Hepatocyte (in vitro differentiated cells): ENCODE measurements at regions not wholly inside any gene's neighbourhood (a gene's known extent, or its start where the extent isn't known, plus 50 kb on each side); places are given as distances from the start of the nearest gene placed in this dataset.

ENCODE experiments used
- DNase-seq: peaks from one replicate; pipeline ENCODE4 v3.0.0-alpha.2; 2016; ENCODE audit warnings: low spot score
- H2AFZ ChIP-seq: fragments of 200-600 bp; sonication (generic); 2 replicates; pipeline ENCODE4 v1.6.0; 2016; ENCODE audit warnings: antibody characterized with exemption, mild to moderate bottlenecking
- H3K27ac ChIP-seq: fragments of 200-600 bp; sonication (generic); 2 replicates; pipeline ENCODE4 v1.5.1; 2016; ENCODE audit warnings: mild to moderate bottlenecking
- H3K27me3 ChIP-seq: fragments of 200-600 bp; sonication (generic); 2 replicates; pipeline ENCODE4 v1.6.1; 2016
- H3K36me3 ChIP-seq: fragments of 200-600 bp; sonication (generic); replicated peaks from 2 replicates; pipeline ENCODE4 v1.5.1; 2016; ENCODE audit warnings: low read depth; ENCODE audit not compliant: insufficient read depth
- H3K4me1 ChIP-seq: fragments of 200-600 bp; sonication (generic); 2 replicates; pipeline ENCODE4 v1.5.1; 2016; ENCODE audit warnings: mild to moderate bottlenecking, moderate library complexity; ENCODE audit not compliant: insufficient read depth
- H3K4me2 ChIP-seq: fragments of 200-600 bp; sonication (generic); 2 replicates; pipeline ENCODE4 v1.6.0; 2016
- H3K4me3 ChIP-seq: fragments of 200-600 bp; sonication (generic); 2 replicates; pipeline ENCODE4 v1.5.1; 2016; ENCODE audit warnings: mild to moderate bottlenecking
- H3K79me2 ChIP-seq: fragments of 200-600 bp; sonication (generic); 2 replicates; pipeline ENCODE4 v1.6.0; 2017; ENCODE audit warnings: mild to moderate bottlenecking
- H3K9me2 ChIP-seq: fragments of 200-600 bp; sonication (generic); replicated peaks from 2 replicates; pipeline ENCODE4 v1.6.0; 2017; ENCODE audit warnings: mild to moderate bottlenecking; ENCODE audit not compliant: insufficient read depth
- H3K9me3 ChIP-seq: fragments of 200-600 bp; sonication (generic); 2 replicates; pipeline ENCODE4 v1.5.1; 2016; ENCODE audit warnings: low read depth, mild to moderate bottlenecking
- H4K20me1 ChIP-seq: fragments of 200-600 bp; sonication (generic); 2 replicates; pipeline ENCODE4 v1.6.0; 2016; ENCODE audit warnings: mild to moderate bottlenecking; ENCODE audit not compliant: insufficient read depth, poor library complexity, severe bottlenecking
- CTCF ChIP-seq: fragments of 200-600 bp; sonication (generic); IDR thresholded peaks from 2 replicates; pipeline ENCODE4 v1.5.1; 2016; ENCODE audit warnings: antibody characterized with exemption, mild to moderate bottlenecking; ENCODE audit not compliant: poor library complexity
- EZH2 ChIP-seq: fragments of 200-600 bp; sonication (generic); IDR thresholded peaks from 2 replicates; pipeline ENCODE4 v1.6.1; 2016; ENCODE audit warnings: antibody characterized with exemption, mild to moderate bottlenecking, borderline replicate concordance
- EZH2phosphoT487 ChIP-seq: fragments of 200-600 bp; sonication (generic); IDR thresholded peaks from one replicate; pipeline ENCODE4 v1.6.1; 2018; ENCODE audit warnings: antibody characterized with exemption, mild to moderate bottlenecking, low read depth, moderate library complexity; ENCODE audit not compliant: unreplicated experiment, severe bottlenecking
- WGBS: methylation state at CpG from one replicate; pipeline ENCODE4 v1.1.6; 2016; ENCODE audit warnings: low lambda C conversion rate; ENCODE audit errors: missing lambda C conversion rate; 5-methylcytosine and 5-hydroxymethylcytosine counted together

GRCh38 chr21:20302084-20302483 is 696.1 kb upstream of the NCAM2 start:
- Histone ChIP-seq H4K20me1 (no peaks in the 10 kb centered on the region), H3K27ac (no peak overlapping the region), H3K4me3 (no peak overlapping the region), H2AFZ (no peak overlapping the region), H3K4me2 (no peak overlapping the region), H3K4me1 (no peaks in the 10 kb centered on the region), H3K79me2 (no peaks in the 10 kb centered on the region), H3K27me3 (no peaks in the 10 kb centered on the region), H3K9me2 (no peaks in the 10 kb centered on the region), H3K36me3 (no peaks in the 10 kb centered on the region), H3K9me3 (no peaks in the 10 kb centered on the region)
- WGBS = 66% methylated on average over 6 of the region's 6 CpGs
- no peak for DNase-seq
- TF ChIP-seq EZH2 (no peak), EZH2phosphoT487 (no peak), CTCF (no peak)

GRCh38 chr21:20306836-20307235 is 691.4 kb upstream of the NCAM2 start:
- DNase-seq = no peak
- Histone ChIP-seq H3K9me2 (no peaks in the 10 kb centered on the region), H3K9me3 (no peaks in the 10 kb centered on the region), H3K36me3 (no peaks in the 10 kb centered on the region), H3K4me3 (no peak overlapping the region), H3K27me3 (no peaks in the 10 kb centered on the region), H3K27ac (no peak overlapping the region), H3K79me2 (no peaks in the 10 kb centered on the region), H3K4me1 (no peaks in the 10 kb centered on the region), H3K4me2 (no peak overlapping the region), H4K20me1 (no peaks in the 10 kb centered on the region), H2AFZ (no peak overlapping the region)
- TF ChIP-seq CTCF = no peak
- no peak for TF ChIP-seq EZH2
- TF ChIP-seq EZH2phosphoT487 = no peak
- 94% methylated on average over 3 of the region's 3 CpGs for WGBS

- DNase-seq = no peak
- H3K27ac ChIP-seq = no peak overlapping the region
- WGBS = 91% methylated on average over 6 of the region's 6 CpGs
- no peaks in the 10 kb centered on the region for H3K9me2 ChIP-seq
- no peak overlapping the region for H3K4me3 ChIP-seq
- H2AFZ ChIP-seq = no peak overlapping the region
- H3K79me2 ChIP-seq = no peaks in the 10 kb centered on the region
- H3K4me2 ChIP-seq = no peak overlapping the region
- no peaks in the 10 kb centered on the region for H4K20me1 ChIP-seq
- H3K36me3 ChIP-seq = no peaks in the 10 kb centered on the region
- H3K27me3 ChIP-seq = no peaks in the 10 kb centered on the region
- TF ChIP-seq EZH2 (no peak), CTCF (no peak), EZH2phosphoT487 (no peak)
- H3K9me3 ChIP-seq = no peaks in the 10 kb centered on the region
- H3K4me1 ChIP-seq = no peaks in the 10 kb centered on the region
These were observed 689.5 kb upstream of the NCAM2 start for GRCh38 chr21:20308586-20309315.
